ENCODE measurements at regions not wholly inside any gene's neighbourhood (a gene's known extent, or its start where the extent isn't known, plus 50 kb on each side); places are given as distances from the start of the nearest gene placed in this dataset.
"Not testable (repeated sequence)": the region's sequence is repeated elsewhere in the genome, so short reads cannot be mapped to it uniquely, and the experiment has no call there.

- no peak for DNase-seq (ENCODE audit: low read depth in 4 of 4, low spot score in 2 of 4)
Observed at GRCh38 chr14:44873536-44873935, 88.2 kb downstream of the KLHL28 start.

DNA sequence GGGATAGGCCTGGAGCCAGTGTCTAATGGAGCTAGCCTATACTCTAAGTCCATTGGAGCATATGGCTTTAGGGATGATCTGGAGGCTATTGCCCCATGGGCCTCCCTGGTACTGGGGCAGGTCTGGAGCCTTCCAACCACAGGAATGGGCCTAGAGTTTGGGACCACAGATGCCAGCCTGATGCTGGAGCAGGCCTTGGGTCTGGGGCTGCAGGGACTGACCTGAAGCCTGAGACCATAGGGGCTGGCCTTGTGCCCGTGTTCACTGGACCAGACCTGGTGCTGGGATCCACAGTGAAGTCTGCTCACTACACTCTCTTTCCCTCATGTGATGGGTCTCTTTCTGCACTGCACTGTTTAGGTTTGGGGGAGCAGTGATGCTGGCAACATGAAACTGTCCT, 95.0 kb downstream of the KLHL28 start:
- no peak for DNase-seq (ENCODE audit: low read depth in 4 of 4, low spot score in 2 of 4)

DNA sequence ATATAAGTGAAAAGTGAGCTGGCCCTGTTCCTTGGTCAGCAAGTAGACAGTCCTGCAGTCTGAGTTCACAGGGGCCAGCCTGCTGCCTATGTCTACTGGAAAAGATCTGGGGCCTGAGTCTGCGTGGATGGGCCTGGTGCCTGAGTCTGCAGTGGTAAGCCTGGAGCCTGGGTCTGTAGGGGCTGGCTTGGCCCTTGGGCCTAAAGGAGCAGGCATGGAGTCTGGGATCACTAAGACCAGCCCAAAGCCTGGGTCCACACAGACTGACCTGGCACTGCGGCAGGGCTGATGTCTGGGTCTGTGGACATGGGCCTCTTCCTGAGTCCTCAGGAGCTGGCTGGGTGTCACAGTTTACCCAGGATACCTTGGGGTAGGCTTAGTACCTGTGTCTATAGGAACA, 95.4 kb downstream of the KLHL28 start:
- DNase-seq (ENCODE audit: low read depth in 4 of 4, low spot score in 2 of 4): no peak

GRCh38 chr14:44863271-44863670, 98.5 kb downstream of the KLHL28 start:
- DNase-seq (ENCODE audit: low read depth in 4 of 4, low spot score in 2 of 4): no peak

- no peak for DNase-seq (ENCODE audit: low read depth in 4 of 4, low spot score in 2 of 4)
Observed at GRCh38 chr14:44854114-44854513, 107.6 kb downstream of the KLHL28 start.

DNA sequence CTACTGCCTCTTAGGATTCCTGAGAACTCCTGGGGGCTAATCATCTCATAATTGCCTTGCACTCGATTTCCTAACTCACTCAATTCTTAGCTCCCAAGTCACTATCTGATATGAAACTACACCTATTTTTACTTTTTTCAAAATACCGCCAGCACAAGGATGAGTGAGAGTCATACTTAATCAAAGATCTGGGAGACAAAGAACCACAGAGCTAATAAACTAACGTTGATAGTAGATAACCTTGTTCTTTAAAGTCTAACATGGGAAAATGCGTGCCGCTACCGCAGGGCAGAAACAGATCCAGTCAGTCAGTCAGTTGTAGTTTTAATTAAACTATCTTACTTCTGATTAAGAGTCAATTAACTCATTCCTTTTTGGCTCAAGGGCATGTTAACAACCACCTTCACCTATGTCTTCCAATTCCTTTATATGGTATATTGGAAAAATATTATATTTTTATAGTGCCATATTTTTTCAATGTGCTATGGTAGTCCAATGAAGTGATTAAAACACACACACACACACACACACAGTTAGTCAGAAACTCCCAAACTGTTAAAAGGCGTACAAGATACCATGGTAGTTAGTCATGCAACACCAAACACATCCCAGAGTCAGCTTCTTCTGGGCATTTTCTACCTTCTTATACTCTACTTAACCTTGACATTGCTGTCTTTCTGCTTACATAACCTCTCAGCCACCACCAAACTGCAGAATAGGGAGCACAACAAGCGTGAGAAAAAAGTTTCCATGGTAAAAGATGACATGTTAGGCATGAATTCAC, 114.0 kb downstream of the KLHL28 start:
- DNase-seq (ENCODE audit: low read depth in 4 of 4, low spot score in 2 of 4): no peak

DNA sequence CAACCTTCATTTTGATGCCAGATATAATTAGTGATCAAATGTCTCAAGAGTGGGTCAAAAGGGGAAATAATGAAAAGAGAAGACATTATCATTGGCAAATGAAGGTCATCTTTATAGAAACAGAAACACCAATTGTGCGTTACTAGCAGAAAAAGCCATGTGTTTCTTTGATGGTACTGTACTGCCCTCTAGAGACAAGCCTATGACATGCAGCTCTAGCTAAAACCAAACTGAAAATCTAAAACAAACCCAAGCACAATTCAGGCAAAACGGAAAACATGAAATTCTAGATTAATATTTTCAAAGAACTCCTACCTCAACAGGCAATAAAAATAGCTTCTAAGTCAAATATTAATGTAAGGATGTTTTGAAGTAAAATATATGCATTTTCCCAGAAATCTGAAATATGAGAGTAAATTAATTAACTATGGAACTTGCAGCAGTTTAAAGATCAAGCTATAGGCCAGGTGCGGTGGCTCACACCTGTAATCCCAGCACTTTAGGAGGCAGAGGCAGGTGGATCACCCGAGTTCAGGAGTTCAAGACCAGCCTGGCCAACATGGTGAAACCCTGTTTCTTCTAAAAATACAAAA, 115.4 kb downstream of the KLHL28 start:
- peak in 1 of 4 donors; percentile 45 for DNase-seq (ENCODE audit: low read depth in 4 of 4, low spot score in 2 of 4)

- DNase-seq (ENCODE audit: low read depth in 4 of 4, low spot score in 2 of 4): not testable (repeated sequence)
Observed at GRCh38 chr14:44835928-44836327, 125.8 kb downstream of the KLHL28 start.

- peak in 2 of 4 donors; percentile 33 to 37 for DNase-seq (ENCODE audit: low read depth in 4 of 4, low spot score in 2 of 4)
Observed at GRCh38 chr14:44833376-44834060, 128.2 kb downstream of the KLHL28 start.

DNA sequence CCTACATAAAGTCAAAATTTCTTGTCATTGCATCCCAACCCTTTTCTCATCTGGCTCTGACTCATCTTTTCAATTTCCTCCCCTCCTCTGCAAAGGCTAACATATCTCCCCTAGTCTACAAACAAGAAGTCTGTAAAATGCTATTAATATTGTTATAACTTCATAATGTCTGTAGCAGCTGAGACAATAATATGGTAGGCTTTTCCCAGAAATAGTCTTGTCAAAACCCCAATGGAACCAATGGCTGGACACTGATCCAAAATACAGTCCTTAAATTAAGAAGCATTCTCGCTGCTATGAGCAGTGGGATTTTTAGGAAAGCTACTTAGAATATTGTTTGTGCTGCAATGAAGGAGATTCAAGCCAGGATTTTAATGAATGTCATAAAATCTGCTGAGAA, 131.4 kb downstream of the KLHL28 start:
- no peak for DNase-seq (ENCODE audit: low read depth in 4 of 4, low spot score in 2 of 4)

DNA sequence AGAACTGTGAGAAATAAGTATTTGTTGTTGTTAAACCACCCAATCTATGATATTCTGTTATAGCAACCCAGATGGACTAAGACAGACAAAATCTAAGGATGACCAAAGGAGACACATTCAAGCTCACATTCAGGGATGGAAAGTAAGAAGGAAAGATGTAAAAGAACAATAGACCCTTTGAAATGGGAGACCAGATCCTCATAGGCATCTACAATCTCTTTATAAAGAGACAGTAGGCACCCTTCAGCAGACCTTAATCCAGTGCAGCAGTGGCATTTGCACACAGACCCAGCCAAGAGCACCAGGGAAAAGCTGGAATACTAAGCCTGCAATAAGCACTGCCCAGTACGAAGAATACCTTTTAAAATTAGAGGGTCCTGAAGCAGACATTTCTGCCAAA, 132.7 kb downstream of the KLHL28 start:
- no peak for DNase-seq (ENCODE audit: low read depth in 4 of 4, low spot score in 2 of 4)

DNA sequence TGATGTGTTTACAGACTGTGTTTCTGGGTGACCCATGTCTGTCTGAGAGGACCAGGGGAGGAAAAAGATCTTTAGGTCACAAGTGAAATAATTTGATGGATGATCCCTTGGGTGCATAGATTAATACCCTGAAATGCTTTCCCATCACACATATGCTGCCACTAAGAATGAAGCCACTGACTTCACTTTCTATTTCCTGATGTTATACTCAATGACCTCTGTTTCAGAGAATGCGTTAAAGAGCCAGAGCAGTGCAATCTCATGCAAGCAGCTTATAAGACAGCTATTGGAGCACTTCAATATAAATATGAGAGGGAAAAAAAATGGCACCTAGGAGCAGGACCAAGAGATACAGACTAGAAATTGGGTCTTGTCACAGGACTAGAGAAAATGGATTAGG, 133.7 kb downstream of the KLHL28 start:
- DNase-seq (ENCODE audit: low read depth in 4 of 4, low spot score in 2 of 4): no peak

DNA sequence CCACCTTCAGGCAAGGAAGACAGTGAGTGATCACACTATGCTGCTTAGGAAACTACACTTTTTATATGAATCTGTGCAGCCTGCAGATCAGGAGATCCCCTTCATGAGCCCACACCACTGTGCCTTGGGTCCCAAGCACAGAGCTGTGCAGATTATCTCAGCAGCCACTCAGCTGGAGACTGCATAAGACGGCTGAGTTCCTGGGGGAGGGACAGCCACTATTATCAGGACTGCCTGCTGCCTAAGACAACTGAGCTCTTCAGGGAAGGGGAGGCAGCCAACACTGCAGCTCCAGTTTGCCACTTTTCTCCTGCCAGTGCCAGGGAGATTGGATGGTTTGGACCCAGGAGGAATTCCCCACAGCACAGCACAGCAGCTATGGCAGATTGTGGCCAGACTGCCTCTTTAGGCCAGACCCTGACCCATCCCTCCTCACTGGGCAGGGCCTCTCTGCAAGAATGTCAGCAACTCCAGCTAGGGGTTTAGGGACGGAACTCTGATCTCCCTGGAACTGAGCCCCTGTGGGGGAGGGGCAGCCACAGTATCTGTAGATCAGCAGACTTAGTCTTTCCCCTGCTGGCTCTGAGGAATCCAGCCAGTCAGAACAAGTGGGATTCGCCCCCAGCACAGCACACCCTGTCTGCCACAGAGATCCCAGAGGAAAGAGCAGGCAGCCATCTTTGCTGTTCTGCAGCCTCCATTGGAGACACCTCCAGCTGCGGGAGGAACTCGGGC, 141.3 kb downstream of the KLHL28 start:
- DNase-seq (ENCODE audit: low read depth in 4 of 4, low spot score in 2 of 4): no peak

- DNase-seq (ENCODE audit: low read depth in 4 of 4, low spot score in 2 of 4): no peak
Observed at GRCh38 chr14:44814196-44814595, 147.6 kb downstream of the KLHL28 start.

DNA sequence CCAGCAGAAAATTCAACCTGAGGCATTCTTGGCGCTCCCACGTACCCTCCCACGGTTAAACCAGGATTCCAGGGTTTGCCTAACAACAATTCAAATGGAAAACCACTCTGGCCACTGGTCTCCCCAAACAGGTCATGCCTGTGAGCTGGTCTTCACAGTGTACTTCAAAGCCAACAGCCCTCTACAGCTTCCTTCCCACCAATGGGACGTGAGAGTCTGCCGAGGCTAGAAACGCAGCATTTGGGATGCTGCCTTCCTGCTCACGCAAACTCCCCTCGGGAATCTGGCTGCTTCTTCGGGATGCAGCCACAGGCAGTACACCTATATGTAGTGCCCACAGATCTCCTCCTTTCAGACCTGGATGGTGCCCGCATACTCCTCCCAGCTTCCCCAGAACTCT, 149.1 kb downstream of the KLHL28 start:
- DNase-seq (ENCODE audit: low read depth in 4 of 4, low spot score in 2 of 4): no peak

- DNase-seq (ENCODE audit: low read depth in 4 of 4, low spot score in 2 of 4): no peak
Observed at GRCh38 chr14:44804391-44804790, 157.4 kb downstream of the KLHL28 start.

- DNase-seq (ENCODE audit: low read depth in 4 of 4, low spot score in 2 of 4): peak in 3 of 4 donors; percentile 40 to 46 (median 41)
Observed at GRCh38 chr14:44803239-44803905, 158.4 kb downstream of the KLHL28 start.

DNA sequence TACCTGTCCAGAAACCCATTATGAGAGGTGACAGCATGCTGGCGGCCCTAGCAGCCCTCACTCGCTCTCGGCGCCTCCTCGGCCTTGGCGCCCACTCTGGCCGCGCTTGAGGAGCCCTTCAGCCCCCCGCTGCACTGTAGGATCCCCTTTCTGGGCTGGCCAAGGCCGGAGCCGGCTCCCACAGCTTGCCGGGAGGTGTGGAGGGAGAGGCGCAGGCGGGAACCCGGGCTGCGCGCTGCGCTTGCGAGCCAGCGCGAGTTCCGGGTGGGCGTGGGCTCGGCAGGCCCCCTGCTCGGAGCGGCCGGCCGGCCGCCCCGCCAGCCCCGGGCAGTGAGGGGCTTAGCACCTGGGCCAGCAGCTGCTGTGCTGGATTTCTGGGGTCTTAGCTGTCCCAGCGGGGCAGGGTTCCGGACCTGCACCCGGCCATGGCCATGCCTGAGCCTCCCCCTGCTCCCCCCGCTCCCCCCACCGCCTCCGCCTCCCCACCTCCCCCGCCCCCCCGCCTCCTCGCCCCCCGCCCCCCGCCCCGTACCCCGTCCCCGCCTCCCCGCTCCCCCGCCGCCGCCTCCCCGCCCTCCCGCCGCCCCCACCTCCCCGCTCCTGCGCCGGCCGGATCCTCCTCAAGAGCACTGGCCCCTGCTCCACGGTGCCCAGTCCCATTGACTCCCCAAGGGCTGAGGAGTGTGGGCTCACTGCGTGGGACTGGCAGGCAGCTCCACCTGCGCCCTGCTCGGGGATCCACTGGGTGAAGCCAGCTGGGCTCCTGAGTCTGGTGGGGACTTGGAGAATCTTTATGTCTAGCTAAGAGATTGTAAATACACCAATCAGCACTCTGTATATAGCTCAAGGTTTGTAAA, 163.1 kb downstream of the KLHL28 start:
- DNase-seq (ENCODE audit: low read depth in 4 of 4, low spot score in 2 of 4): no peak

DNA sequence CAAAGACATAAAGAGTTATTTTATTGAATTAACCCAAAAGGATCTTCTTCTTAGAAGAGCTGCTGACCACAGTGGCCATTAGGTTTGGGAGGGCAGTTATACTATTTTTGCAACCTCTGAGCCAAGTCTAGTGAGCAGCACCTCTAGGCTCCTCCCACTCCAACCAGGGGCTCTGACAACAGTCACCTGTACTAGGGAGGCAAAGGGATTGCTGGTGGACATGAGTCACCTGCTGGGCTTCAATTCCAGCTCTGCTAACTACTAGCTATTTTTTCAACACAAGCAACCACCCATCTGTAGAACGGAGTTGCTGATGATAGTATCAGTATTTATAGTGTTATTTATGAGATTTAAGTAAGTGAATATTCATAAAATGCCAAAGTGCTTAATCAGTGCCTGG, 166.0 kb downstream of the KLHL28 start:
- no peak for DNase-seq (ENCODE audit: low read depth in 4 of 4, low spot score in 2 of 4)

DNA sequence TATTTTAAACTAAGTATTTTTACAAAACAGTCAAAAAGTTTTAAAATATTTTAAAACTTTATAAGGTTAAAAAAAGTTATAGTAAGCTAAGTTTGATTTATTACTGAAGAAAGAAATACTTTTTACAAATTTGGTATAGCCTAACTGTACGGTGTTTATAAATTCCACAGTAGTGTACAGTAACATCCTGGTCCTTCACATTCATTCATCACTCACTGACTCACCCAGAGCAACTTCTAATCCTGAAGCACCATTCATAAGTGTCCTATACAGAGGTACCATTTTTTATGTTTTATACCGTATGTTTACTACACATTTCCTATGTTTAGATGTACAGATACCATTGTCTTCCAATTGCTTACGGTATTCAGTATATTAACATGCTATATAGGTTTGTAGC, 170.0 kb downstream of the KLHL28 start:
- no peak for DNase-seq (ENCODE audit: low read depth in 4 of 4, low spot score in 2 of 4)
